Fibroblast of the conjunctiva (primary cell): ENCODE measurements at regions not wholly inside any gene's neighbourhood (a gene's known extent, or its start where the extent isn't known, plus 50 kb on each side); places are given as distances from the start of the nearest gene placed in this dataset.

Experiments used
- DNase-seq: peaks from one replicate; pipeline ENCODE4 v3.0.0-alpha.2; 2010; ENCODE audit warnings: low read depth

GRCh38 chr6:9401960-9402359, 966.6 kb upstream of the SLC35B3 start:
- DNase-seq: no peak

DNA sequence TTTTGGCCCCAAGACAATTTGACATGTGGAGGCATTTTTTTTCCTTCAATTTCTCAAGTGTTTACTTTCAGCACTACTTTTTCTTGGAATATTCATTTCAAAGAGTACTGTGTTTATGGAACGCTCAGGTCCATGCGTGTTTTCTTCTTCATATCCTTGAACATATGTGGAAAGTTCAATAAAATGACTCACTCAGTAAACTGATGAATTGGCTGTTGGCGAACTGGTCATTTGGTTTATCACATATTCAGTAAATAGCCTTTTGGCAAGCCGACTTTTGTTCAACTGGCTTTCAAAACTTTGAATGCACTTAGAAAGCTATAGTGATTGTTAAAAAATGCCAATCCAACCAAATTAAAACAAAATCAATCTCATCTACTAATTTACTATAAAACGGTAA, 964.6 kb upstream of the SLC35B3 start:
- DNase-seq: no peak

DNA sequence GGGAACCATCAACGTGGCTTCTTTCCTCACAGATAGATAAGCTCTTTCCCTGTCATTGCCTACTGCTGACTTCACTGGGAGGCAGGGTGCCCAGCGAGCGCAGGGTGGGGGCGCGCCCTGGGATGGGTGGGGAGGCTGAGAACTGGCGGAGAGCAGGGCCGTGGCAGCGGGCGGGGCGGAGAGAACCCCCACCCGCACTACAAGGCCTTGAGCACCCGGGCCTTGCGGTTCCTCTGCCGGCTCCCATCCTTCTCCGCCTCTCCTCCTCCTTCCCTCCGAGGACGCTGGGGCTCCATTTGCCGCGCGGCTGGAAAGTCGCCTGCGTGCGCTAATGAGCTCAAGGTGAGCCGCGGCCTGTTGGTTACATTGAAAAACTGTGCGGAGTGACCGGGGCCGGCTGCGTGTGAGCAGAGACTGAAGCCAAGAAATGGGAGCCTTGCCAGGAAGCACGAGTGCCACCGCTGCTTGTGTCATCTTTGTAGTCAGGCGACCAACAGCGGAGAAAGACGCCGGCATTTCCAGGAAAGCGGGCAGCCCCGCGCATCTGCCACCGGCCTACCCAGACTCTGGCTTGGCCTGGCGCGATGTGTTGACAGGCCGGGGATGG, 963.5 kb upstream of the SLC35B3 start:
- no peak for DNase-seq

DNA sequence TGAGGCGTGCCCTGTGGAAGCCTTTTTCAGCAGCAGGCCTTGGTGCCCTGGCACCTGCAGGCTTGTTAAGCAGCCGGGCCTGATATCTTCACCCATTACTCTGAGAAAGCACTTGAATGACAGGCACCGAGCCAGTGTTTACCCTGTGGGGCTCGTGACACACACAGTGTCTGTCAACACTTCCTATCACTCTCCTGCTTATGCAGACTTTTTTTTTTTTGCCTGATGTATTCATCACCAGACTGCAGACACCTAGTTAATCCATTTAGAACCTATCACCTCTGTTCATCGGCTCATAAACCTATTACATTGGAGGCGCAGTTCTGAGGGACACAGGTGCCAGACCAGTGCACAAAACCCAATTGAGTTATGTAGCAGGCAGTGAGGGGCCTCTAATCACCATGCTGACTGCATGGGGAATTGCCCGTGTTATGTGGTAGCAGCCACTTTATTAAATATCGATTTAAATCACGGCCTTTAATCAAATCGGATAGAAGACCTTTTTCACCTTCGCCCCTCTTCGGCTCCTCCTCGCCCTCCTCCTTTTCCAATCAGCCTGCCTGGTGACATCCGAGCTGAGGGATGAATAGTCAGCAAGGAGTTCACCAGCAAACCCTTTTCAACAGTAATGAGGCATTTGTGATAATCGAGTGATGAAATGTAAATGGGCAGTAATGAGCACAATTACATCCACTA, 962.9 kb upstream of the SLC35B3 start:
- DNase-seq: no peak

DNA sequence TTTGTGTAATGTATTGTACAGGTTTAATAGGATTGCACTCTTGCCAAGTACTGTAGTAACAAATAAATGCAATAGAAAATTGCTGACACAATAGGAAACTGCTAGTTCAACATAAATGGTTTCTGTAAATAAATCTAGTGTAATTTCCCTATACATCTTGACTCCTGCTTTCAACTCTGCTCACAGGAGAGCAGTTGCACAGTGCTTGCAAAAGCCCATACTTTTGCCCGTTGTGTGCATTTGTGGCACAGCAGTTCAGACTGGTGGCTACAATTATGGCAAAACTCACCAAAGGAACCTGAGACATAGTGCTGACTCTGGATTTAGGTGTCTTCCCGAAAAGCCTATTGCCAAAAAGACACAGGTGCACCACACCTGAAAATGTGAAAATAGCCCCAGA, 953.3 kb upstream of the SLC35B3 start:
- DNase-seq: no peak

DNA sequence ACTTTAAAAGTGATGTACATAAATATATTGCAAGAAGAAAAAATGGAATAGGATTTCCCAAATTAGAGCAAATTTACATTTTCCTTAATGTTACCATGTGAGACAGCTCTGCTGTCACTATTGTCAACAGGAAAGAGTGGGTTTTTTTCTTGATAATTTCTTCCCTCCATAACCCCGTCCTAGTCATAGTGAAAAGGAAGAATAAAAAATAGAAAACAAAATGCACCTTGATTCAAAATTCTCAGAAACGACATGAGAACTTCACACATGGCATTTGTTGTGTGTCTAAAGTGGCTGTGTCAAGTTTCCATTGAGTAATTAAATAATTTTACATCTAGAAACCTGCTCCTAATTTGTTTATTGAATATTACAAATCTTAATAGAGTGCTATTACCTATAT, 945.2 kb upstream of the SLC35B3 start:
- DNase-seq: no peak

DNA sequence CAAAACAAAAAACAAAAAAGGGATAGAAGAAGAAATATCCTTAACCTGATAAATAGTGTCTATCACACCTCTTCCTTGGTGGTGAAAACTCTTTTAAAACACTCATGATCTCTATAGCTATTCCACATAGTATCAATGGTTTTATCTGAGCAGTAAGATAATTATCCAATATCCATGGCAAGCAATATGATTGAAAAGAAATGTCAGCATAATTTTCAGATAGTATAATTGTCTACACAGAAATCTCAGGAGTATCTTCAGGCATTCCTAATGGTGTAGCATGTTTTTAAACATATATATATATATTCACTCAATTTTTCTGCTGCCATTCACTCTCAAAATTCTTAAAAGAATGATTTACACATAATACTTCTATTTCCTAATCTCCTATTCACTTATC, 938.0 kb upstream of the SLC35B3 start:
- DNase-seq: no peak

DNA sequence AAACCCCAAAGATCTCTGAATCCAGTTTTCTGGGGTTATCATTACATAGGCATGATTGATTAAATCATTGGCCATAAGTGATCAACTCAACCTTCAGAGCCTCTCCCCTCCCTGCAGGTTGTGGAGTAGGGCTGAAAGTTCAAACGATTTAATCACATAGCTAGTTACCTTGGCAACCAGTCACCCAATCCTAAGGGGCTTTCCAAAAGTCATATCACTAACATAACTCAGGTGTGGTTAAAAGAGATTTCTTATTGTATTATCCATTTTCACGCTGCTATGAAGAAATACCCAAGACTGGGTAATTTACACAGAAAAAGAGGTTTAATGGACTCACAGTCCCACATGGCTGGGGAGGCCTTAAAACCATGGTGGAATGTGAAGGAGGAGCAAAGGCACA, 935.1 kb upstream of the SLC35B3 start:
- no peak for DNase-seq

- DNase-seq: no peak
These were observed 930.0 kb upstream of the SLC35B3 start for GRCh38 chr6:9365378-9365777.

GRCh38 chr6:9361749-9362148, 926.4 kb upstream of the SLC35B3 start:
- DNase-seq: no peak

- no peak for DNase-seq
These were observed 925.5 kb upstream of the SLC35B3 start for GRCh38 chr6:9360881-9361280.

DNA sequence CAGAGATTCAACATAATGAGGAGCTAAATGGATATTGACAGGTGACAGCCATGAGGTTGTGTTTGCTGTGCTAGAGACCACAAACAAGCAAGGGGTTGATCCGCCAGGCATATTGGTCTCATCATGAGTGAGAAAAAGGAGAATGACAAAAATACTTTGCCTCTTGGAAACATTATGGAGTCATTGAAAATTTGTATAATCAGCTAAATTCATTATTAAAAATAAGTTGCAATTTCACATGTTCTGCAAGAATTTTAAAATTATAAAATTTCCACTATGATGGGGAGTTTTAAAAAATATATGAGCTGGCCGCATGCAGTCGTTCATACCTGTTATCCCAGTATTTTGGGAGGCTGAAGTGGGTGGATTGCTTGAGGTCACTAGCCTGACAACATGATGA, 912.3 kb upstream of the SLC35B3 start:
- DNase-seq: no peak

DNA sequence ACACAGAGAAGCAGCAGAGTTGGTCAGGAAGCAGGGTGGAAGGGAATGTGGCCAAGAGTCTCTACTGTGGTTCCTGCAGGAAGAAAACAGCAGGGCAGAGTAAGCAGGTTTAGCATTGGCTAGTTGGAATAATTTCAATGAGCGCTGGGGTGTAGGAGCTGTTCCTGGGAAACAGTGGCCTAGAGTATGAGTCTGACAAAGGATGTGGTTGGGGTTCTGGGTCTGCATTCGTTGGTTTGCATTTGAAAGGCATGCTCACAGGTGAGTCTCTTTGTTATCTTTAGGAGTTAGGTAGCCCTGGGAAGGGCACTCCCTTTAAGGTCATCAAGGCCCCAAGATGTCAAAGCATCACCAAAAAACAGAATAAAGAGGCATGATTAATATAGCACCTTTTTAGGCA, 911.6 kb upstream of the SLC35B3 start:
- no peak for DNase-seq

- DNase-seq: no peak
These were observed 900.1 kb upstream of the SLC35B3 start for GRCh38 chr6:9335431-9335830.

GRCh38 chr6:9334979-9335378, 899.6 kb upstream of the SLC35B3 start:
- DNase-seq: no peak

GRCh38 chr6:9332241-9332780, 897.0 kb upstream of the SLC35B3 start:
- DNase-seq: no peak

DNA sequence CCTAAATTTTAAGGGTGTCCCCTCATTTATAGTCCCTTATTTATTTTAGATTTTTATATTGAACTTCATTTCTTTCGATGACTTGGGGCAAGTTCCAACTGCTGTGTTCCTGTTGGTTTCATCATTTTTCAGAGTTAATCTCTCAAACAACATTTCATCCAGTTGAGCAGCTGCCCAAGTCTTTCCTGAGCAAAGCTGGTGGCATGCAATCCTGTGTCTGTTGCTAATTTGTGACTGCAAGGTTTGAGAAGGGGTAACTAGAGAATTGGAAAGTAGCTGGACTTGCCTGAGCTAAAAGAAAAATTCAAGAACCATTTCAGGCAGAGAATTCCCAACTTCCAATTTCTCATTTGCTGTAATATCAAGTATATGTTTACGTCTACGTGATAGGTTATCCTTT, 881.5 kb upstream of the SLC35B3 start:
- DNase-seq: peak; percentile 5

GRCh38 chr6:9315966-9316650, 880.8 kb upstream of the SLC35B3 start:
- no peak for DNase-seq

GRCh38 chr6:9308284-9308683, 872.9 kb upstream of the SLC35B3 start:
- DNase-seq: no peak

- no peak for DNase-seq
These were observed 872.4 kb upstream of the SLC35B3 start for GRCh38 chr6:9307786-9308185.

- DNase-seq: no peak
These were observed 871.8 kb upstream of the SLC35B3 start for GRCh38 chr6:9307187-9307586.

DNA sequence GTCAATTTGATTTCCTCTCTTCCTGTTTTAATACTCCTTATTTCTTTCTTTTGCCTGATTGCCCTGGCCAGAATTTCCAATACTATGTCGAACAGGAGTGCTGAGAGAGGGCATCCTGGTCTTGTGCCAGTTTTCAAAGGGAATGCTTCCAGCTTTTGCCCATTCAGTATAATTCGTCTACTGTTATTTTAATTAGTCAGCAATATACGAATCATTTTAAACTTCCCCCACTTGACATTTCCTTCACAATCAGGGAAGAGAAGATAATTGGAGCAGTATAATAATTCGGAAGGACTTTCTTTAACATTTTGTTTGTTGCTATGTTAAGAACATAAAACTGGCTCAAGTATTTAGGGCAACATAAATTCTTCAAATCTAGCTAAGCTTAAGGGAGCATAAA, 860.3 kb upstream of the SLC35B3 start:
- no peak for DNase-seq

DNA sequence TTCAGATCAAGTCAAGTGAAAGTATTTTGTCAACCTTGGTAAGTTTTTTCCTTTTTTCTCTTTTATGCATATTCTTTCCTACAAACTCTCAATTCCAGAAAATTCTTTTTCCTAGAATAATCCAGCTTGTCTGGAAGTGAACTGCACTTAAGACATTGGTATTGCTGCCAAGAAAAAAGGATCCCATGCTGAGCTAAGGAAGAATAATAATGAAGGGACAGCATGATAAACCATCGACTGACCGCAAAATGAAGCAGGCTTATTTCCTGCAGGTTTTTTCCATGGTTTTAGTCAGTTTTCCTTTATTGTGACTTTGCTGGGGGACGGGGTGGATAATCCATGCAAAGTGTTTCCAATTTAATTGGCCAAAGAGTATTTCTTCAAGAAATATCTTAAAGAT, 857.6 kb upstream of the SLC35B3 start:
- no peak for DNase-seq
